Gastroesophageal sphincter (tissue), 4 donors: ENCODE measurements at regions not wholly inside any gene's neighbourhood (a gene's known extent, or its start where the extent isn't known, plus 50 kb on each side); places are given as distances from the start of the nearest gene placed in this dataset.

Source experiments
- ATAC-seq: fragments of 150-250 bp; one replicate; pipeline ENCODE4 v1.9.1; 2016; ENCODE audit warnings: mild to moderate bottlenecking, moderate library complexity
- H3K27ac ChIP-seq, 4 donors: fragments of 200-600 bp; sonication (generic) in 3 of 4; 1 replicate in 3 of 4; 2 replicates in 1 of 4; pipeline ENCODE4 v1.5.1; 2016 to 2019
- H3K27me3 ChIP-seq: fragments of 200-600 bp; sonication (generic); one replicate; pipeline ENCODE4 v1.5.1; 2019
- H3K36me3 ChIP-seq, 2 donors: fragments of 200-600 bp; sonication (generic); one replicate each; pipeline ENCODE4 v1.5.1; 2019; ENCODE audit warnings: control low read depth in 1 of 2
- H3K4me1 ChIP-seq, 3 donors: fragments of 200-600 bp; sonication (generic); 1 replicate in 2 of 3; 2 replicates in 1 of 3; pipeline ENCODE4 v1.5.1; 2016 to 2019; ENCODE audit warnings: control low read depth in 2 of 3
- H3K4me3 ChIP-seq, 2 donors: fragments of 200-600 bp; sonication (generic); one replicate each; pipeline ENCODE4 v1.5.1; 2019; ENCODE audit warnings: mild to moderate bottlenecking in 1 of 2, moderate library complexity in 1 of 2
- H3K9me3 ChIP-seq, 3 donors: fragments of 200-600 bp; sonication (generic); one replicate each; pipeline ENCODE4 v1.5.1; 2017 to 2019; ENCODE audit warnings: control low read depth in 2 of 3
- CTCF ChIP-seq, 4 experiments: fragments of 200-600 bp in 2 of 4; fragments of 450-650 bp in 2 of 4; sonication (generic) in 1 of 4; IDR thresholded peaks; one replicate each; pipeline ENCODE4 v1.5.1; 2017 to 2019; ENCODE audit warnings: antibody characterized with exemption in 4 of 4, mild to moderate bottlenecking in 2 of 4, moderate library complexity in 2 of 4
- EP300 ChIP-seq: sonication (generic); formaldehyde crosslinking; IDR thresholded peaks from one replicate; pipeline ENCODE4 v1.6.1; 2017; ENCODE audit warnings: antibody characterized with exemption, mild to moderate bottlenecking
- POLR2A ChIP-seq, 2 donors: fragments of 450-650 bp; IDR thresholded peaks; one replicate each; pipeline ENCODE4 v1.6.1; 2017; ENCODE audit warnings: antibody characterized with exemption in 2 of 2, mild to moderate bottlenecking in 2 of 2, moderate library complexity in 1 of 2
- POLR2AphosphoS5 ChIP-seq: sonication (generic); formaldehyde crosslinking; IDR thresholded peaks from one replicate; pipeline ENCODE4 v1.6.1; 2017; ENCODE audit warnings: antibody characterized with exemption
- WGBS, 2 donors: methylation state at CpG; one replicate each; pipeline ENCODE4 v1.1.5; 2018; ENCODE audit warnings: low coverage in 1 of 2; 5-methylcytosine and 5-hydroxymethylcytosine counted together

- H3K4me1 ChIP-seq = no peaks in the 10 kb centered on the region
- H3K27me3 ChIP-seq = no peaks in the 10 kb centered on the region
- ATAC-seq = no peak
- no peak overlapping the region for H3K27ac ChIP-seq
- no peaks in the 10 kb centered on the region for H3K36me3 ChIP-seq
- no peak for TF ChIP-seq EP300
- no peak for TF ChIP-seq POLR2AphosphoS5
- no peak for TF ChIP-seq POLR2A (IDR thresholded peaks at IDR 0.05)
- TF ChIP-seq CTCF (IDR thresholded peaks at IDR 0.05) = no peak
- WGBS, 2 donors = 66 to 91% methylated on average over 2 of the region's 2 CpGs
- no peaks in the 10 kb centered on the region for H3K9me3 ChIP-seq
- H3K4me3 ChIP-seq = no peak overlapping the region
Measured at GRCh38 chr6:114446342-114446741, 103.5 kb upstream of the HS3ST5 start.

- Histone ChIP-seq H3K36me3 (no peaks in the 10 kb centered on the region), H3K4me1 (no peaks in the 10 kb centered on the region), H3K27ac (no peak overlapping the region), H3K4me3 (no peak overlapping the region), H3K27me3 (no peaks in the 10 kb centered on the region), H3K9me3 (no peaks in the 10 kb centered on the region)
- TF ChIP-seq CTCF (IDR thresholded peaks at IDR 0.05) (no peak), EP300 (no peak), POLR2AphosphoS5 (no peak), POLR2A (IDR thresholded peaks at IDR 0.05) (no peak)
- ATAC-seq = no peak
- WGBS, 2 donors = 89 to 96% methylated on average over 2 of the region's 2 CpGs
Measured at GRCh38 chr6:114445846-114446245, 103.0 kb upstream of the HS3ST5 start.

- H3K4me3 ChIP-seq = no peak overlapping the region
- no peaks in the 10 kb centered on the region for H3K9me3 ChIP-seq
- H3K36me3 ChIP-seq = no peaks in the 10 kb centered on the region
- no peak overlapping the region for H3K27ac ChIP-seq
- TF ChIP-seq CTCF (IDR thresholded peaks at IDR 0.05) (no peak), EP300 (no peak), POLR2A (IDR thresholded peaks at IDR 0.05) (no peak), POLR2AphosphoS5 (no peak)
- H3K27me3 ChIP-seq = no peaks in the 10 kb centered on the region
- H3K4me1 ChIP-seq = no peaks in the 10 kb centered on the region
- ATAC-seq = no peak
- 82% methylated on average over 1 of the region's 1 CpG for WGBS, 2 donors
Measured at GRCh38 chr6:114439411-114439810, 96.6 kb upstream of the HS3ST5 start.

GRCh38 chr6:114437235-114437634, 94.4 kb upstream of the HS3ST5 start:
- H3K36me3 ChIP-seq = no peaks in the 10 kb centered on the region
- no peak overlapping the region for H3K4me3 ChIP-seq
- H3K9me3 ChIP-seq = no peaks in the 10 kb centered on the region
- H3K4me1 ChIP-seq = no peaks in the 10 kb centered on the region
- H3K27ac ChIP-seq = no peak overlapping the region
- no peak for ATAC-seq
- H3K27me3 ChIP-seq = no peaks in the 10 kb centered on the region
- WGBS, 2 donors = 66 to 92% methylated on average over 1 of the region's 1 CpG
- TF ChIP-seq CTCF (IDR thresholded peaks at IDR 0.05) (no peak), POLR2A (IDR thresholded peaks at IDR 0.05) (no peak), POLR2AphosphoS5 (no peak), EP300 (no peak)

- H3K9me3 ChIP-seq = no peaks in the 10 kb centered on the region
- H3K27ac ChIP-seq = no peak overlapping the region
- WGBS, 2 donors = 85 to 93% methylated on average over 3 of the region's 3 CpGs
- ATAC-seq = no peak
- H3K4me1 ChIP-seq = no peaks in the 10 kb centered on the region
- H3K36me3 ChIP-seq = no peaks in the 10 kb centered on the region
- H3K4me3 ChIP-seq = no peak overlapping the region
- no peaks in the 10 kb centered on the region for H3K27me3 ChIP-seq
- no peak for TF ChIP-seq POLR2AphosphoS5
- no peak for TF ChIP-seq CTCF (IDR thresholded peaks at IDR 0.05)
- TF ChIP-seq POLR2A (IDR thresholded peaks at IDR 0.05) = no peak
- TF ChIP-seq EP300 = no peak
Measured at GRCh38 chr6:114436691-114437090, 93.9 kb upstream of the HS3ST5 start.
